HG03558 (cell line): ENCODE measurements at regions not wholly inside any gene's neighbourhood (a gene's known extent, or its start where the extent isn't known, plus 50 kb on each side); places are given as distances from the start of the nearest gene placed in this dataset.
A peak's percentile ranks its signal among the peaks of the same experiment; 100 is the strongest.
"Not testable (repeated sequence)": the region's sequence is repeated elsewhere in the genome, so short reads cannot be mapped to it uniquely, and the experiment has no call there.

Experiments
- ATAC-seq: cut with Tn5 transposase; IDR thresholded peaks from one replicate; pipeline ENCODE4 v1.9.1; 2021; ENCODE audit warnings: moderate number of reproducible peaks; ENCODE audit not compliant: unreplicated experiment; ENCODE audit errors: extremely low read depth

DNA sequence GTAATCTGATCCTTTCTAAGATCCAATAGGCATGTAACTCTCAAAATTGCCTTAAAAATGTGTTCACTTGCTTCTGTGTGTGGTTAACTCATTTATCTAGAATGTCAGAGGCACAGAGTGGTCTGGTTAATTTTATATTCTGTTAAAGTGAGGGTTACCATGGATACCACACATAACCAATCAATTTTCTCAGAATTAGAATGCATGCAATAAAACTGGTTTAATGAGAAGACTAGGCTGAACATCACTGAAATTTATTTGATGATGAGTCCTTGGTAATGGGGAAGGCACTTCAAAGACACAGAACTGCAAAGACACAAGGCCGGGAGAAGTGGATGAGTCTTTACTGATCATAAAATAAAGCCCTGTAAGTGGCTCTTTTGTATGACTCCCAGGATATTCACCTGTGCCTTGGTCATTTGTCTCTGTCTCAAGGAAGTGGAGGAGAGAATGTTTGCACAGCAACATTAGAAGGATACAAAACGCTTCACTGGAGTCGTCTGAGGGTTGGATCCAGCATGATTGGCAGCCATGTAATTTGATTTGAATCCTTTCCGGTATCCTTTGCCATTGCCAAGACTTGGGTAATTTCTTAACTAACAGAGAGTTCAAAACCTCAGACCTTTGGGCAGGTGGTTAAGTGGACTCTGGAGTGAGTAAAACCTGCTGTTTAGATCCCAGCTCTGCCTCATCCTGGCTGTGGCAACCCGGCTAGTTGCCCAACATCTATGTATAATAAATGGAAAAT lies 94.0 kb upstream of the RBPJ start:
- no peak for ATAC-seq

DNA sequence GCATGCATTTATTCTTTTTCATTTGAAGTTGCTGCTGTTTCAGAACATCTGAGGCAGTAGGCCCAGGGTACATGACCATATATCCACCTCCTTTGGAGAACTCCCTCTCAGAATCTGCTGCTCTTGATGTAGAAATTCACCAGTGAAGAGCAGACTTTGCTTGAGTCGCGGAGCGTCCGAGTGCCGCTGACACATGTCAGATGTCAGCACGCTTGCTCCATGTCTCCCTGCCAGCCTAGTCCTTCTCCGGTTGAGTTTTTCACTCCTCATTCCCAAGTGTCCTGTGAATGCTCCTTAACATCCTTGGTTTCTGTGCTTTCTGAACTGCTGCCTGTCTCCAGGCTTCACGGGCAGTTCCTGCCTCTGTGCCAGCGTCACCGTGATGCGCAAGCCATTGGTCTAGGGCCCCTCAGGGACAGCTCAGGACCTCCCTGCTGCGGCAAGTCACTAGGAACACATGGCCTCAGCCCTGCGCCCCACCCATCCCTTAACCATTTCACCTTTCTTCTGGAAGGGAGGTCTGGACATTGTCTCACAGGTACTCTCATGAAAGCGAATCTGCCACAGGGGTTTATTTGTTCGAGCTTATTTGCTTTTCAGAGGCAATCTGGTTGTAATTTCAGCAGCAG lies 93.1 kb upstream of the RBPJ start:
- no peak for ATAC-seq

GRCh38 chr4:26228883-26229282 lies 91.9 kb upstream of the RBPJ start:
- no peak for ATAC-seq

- ATAC-seq: no peak
These were observed 90.8 kb upstream of the RBPJ start for GRCh38 chr4:26229974-26230373.

- no peak for ATAC-seq
These were observed 87.5 kb upstream of the RBPJ start for GRCh38 chr4:26233350-26233749.

GRCh38 chr4:26235500-26235899 lies 85.3 kb upstream of the RBPJ start:
- no peak for ATAC-seq

DNA sequence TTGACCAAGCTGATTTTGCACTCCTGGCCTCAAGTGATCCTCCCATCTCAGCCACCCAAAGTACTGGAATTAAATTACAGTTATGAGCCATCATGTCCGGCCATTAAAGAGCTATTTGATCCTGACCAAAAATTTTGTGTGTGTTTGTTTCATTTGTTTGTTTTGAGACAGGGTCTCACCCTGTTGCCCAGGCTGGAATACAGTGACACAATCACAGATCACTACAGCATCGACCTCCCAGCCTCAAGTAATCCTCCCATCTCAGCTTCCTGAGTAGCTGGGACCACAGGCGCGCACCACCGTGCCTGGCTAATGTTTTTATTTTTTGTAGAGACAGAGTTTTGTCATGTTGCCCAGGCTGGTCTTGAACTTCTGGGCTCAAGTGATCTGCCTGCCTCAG lies 82.9 kb upstream of the RBPJ start:
- no peak for ATAC-seq

DNA sequence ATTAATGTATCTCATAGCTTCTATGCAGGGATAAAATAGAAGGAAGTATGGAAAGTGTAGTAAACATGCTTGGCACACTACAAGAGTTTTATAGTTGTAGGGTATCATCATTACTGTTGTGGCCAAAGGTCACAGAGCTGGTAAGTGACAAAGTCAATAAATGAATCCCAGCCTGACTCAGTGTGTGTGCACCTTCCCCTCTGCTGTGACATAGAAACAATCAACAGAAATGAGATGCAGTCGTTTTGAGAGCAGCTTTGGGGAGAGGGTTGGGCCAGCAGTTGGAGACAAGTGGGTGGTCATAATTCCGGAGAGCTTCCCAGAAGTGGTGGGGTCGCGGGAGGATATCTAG lies 82.4 kb upstream of the RBPJ start:
- ATAC-seq: no peak

DNA sequence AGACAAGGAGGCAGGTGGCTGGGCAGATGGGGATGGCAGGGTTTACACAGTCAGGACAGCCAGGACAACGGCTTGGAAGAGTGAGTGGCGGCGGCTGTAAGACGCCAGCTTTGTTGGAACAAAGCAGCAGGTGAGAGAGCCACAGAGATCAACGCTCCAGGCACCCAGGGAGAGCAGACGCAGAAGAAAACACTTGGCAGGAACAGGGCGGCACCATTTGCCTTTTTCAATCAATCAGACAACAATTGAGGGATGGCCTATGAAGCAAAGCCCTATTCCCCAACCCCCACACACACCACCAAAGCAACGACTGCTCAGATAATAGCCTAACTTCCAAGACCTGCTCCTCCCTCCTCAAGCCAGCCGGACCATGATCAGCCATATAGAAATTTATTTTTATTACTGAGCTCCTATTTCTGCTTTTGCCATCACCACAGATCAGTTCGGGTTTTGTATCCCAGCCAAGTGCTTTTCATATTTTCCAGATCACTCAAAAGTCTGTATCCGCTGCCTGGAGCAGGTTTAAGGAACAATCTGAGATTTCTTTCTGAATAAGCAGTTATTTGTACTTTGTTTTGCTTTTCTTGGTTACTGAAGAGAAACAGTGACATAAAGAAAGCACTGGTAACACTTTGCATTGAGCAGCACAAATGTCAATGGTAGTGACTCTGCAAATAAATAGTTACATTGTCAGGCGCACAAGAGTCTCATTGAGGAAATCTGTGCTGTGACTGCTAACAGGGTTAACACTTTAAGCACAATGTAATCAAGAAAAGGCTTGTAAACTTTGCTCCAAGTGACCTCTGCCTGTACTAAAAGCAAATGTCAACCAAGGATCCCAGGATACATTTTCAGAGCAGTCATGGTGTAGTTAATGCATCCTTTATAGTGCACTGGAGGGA lies 81.8 kb upstream of the RBPJ start:
- no peak for ATAC-seq

DNA sequence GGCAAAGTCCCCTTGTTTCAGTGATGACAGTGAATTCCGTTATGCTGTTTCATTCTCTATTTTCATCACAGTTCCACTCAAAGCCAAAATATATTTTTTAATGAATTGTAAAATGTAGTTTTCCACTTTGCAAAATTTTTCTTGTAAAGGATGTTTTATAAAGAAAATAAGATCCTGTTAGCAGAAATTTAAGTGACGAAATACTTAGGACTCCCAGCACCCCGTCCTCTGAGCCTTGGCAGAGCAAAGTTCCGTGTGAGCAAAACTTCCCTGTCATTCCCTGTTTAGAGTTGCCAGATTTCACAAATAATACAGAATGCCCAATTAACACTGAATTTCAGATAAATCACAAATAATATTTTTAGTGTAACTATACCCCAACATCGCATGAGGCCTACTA lies 81.0 kb upstream of the RBPJ start:
- ATAC-seq: no peak

DNA sequence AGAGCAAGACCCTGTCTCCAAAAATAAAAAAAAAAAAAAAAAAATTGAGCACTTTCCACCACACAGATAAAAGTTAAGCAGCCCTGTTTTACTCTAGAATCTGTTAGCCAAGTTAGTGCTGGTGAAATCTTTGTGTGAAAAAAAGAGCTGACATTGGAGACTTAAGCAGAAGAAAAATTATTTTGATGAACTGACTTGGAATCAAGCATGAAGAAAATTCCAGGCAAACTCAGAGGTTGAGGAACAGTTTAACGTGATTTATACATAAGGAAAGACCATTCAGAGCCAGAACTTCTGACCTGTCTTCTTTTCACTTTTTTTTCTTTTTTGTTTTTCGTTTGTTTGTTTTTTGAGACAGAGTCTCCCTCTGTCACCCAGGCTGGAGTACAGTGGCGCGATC lies 79.6 kb upstream of the RBPJ start:
- no peak for ATAC-seq

DNA sequence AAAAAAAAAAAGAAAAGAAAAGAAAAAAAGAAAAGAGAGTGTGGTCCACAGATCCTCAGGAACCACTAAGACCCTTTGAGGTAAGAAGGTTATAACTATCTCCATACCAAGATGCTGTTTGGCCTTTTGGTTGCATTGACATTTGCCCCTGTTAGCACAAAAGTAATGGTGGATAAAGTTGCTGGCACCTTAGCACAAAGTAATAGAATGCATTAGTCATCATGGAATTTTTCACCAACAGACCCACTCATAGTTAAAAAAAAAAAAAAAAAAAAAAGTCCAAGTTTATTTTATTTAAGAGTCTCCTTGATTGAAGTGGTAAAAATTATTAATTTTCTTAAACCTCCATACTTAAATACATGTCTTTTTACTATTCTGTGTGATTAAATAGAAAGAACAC lies 78.4 kb upstream of the RBPJ start:
- no peak for ATAC-seq

GRCh38 chr4:26244138-26244537 lies 76.7 kb upstream of the RBPJ start:
- ATAC-seq: not testable (repeated sequence)

- no peak for ATAC-seq
These were observed 72.2 kb upstream of the RBPJ start for GRCh38 chr4:26248647-26249046.

GRCh38 chr4:26252349-26253025 lies 68.3 kb upstream of the RBPJ start:
- peak; percentile 86 for ATAC-seq

DNA sequence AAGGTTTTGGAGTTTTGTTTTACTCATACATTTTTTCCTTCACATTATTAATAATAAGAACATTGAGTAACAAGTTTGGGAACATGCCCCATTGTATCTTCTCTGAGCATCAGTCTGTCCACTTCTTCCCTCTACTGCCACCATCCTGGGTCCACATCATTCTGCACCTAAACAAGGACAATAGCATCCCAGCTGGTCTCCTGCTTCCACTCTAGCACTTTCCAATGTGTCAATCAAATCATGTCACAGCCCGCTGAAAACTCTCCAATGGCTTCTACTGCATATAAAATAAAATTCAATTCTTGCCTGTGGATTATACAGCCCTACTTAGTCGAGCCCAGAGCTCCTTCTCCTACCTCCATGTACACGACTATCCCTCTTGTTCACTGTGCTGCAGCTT lies 66.8 kb upstream of the RBPJ start:
- no peak for ATAC-seq

DNA sequence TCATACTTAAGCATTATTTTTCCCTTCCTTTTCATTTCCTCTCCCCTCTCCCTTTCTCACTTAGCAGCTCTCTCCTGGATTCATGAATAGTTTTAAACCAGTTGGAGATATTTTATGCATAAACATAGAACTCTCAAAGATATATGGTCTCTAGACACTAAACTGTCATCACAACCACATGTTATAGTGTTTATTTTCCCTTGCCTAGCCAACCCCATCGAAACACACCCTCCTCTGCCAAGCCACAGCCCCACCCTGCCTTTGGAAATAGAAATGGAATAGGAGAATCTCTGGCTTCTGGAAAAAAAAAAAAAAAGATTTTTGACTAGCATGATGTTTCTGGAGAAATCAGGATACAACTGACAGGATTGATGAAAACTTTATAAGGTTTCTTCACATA lies 64.8 kb upstream of the RBPJ start:
- no peak for ATAC-seq

DNA sequence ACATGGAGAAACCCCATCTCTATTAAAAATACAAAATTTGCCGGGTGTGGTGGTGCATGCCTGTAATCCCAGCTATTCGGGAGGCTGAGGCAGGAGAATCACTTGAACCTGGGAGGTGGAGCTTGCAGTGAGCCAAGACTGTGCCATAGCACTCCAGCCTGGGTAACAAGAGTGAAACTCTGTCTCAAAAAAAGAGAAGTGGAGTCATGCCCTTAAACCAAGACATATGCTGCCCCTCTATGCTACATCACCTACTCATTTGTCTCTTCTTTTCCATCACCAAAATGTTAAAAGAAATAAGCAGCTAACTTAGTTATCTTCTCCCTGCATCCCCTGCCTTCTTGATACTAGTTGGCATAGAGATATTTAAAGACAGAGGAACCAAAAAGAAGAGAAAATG lies 63.4 kb upstream of the RBPJ start:
- ATAC-seq: not testable (repeated sequence)

DNA sequence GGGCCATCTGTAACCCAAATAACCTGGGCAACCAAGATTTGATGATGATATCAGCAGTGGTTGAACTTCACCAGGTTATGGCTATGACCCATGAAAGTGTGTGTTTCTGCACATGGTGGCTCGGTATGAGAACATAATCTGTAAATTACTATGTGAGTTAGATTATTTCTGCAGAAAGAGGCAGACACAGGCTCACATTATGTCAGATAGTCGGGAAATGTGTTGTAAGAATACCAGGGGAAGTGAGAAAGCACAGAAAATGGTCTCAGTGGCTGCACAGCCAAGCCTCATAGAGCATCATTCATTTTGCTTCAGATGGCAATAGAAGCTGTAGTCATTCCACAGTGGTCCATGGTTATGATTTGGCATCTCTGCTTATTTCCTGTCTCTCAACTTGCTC lies 63.0 kb upstream of the RBPJ start:
- no peak for ATAC-seq

GRCh38 chr4:26260571-26260970 lies 60.2 kb upstream of the RBPJ start:
- no peak for ATAC-seq

- no peak for ATAC-seq
These were observed 59.4 kb upstream of the RBPJ start for GRCh38 chr4:26261405-26261804.
